Tongue (tissue), 1 donor: ENCODE measurements at regions not wholly inside any gene's neighbourhood (a gene's known extent, or its start where the extent isn't known, plus 50 kb on each side); places are given as distances from the start of the nearest gene placed in this dataset.
A peak's percentile ranks its signal among the peaks of the same experiment; 100 is the strongest.

Experiments
- DNase-seq: peaks from one replicate; pipeline ENCODE4 v3.0.0-alpha.2; 2015

GRCh38 chr10:43970018-43970698 lies 321.5 kb upstream of the ZNF32 start:
- DNase-seq, result no peak

DNA sequence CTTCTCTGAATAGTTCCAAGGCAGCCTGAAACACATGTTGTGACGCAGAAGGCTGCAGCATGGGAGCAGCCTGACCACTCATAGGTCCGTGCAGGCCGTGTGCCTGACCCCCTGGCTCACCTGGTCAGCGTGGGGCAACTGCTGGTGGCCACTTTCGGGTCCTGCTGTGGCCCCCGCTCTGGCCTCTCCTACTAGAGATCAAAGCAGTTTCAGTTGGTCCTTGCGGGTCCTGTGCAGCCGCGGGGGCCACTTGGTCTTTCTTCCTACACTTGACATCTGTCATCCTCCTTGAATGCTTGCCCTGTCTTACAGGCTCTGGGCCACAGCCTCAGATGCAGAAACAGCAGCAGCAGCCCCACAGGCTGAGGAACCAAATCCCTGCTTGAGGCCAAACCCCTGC lies 320.8 kb upstream of the ZNF32 start:
- DNase-seq, result no peak

DNA sequence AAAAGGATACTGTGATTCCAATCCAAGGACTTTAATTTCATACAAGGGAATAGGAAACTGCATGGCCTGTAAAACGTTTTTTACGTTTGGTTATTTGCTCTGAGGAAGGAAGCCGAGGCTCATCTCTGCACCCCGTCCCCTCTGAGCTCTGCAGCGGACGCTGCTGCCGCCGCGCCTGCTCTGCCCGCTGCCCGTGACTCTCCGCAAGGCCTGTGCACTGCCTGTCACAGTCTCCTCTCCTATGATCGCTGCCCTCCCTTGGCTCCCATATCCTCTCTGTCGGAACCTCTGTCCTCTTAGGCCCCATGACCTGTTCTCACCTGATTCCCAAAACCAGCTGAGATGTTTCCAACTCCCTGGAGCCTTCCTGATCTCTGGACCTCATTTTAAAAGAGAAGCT lies 320.3 kb upstream of the ZNF32 start:
- DNase-seq, result no peak

DNA sequence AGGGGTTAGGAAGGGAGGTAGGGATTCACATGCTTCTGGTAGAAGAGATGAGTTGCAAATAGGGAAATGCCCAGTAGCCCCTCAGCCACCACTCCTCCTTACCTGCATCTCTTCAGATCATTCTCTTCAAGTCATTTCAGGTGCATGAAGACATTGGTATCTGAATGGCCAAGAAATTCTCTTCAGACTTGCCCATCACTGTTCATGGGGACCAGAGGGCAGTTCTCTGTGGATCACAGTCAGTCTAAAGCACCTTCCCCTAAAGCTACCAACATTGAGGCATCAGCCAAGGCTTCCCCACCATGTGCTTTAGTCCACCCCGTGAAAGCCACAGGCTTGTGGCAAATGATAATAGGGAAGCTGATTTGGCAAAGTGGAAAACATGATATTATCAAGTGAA lies 319.4 kb upstream of the ZNF32 start:
- DNase-seq, result no peak

DNA sequence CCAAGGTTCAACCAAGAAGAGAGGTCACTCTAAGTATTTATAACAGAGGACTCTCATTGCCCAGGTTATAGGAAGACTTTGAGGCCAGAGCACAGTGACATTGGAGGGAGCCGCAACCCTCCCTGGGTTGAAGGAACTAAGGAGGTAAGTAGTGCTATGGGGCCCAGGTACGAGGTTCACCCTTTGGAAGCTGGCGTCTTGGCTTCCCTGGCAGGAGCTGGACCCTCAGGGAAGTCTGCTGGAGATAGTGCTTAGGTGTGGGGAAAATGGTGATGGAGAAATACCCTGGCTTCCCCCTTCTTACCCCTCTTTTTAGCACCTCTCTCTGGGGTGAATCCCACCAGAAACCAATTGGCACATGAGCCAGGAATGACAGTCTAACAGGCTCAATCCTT lies 317.9 kb upstream of the ZNF32 start:
- DNase-seq, result no peak

GRCh38 chr10:43965918-43966570 lies 317.4 kb upstream of the ZNF32 start:
- no peak for DNase-seq

DNA sequence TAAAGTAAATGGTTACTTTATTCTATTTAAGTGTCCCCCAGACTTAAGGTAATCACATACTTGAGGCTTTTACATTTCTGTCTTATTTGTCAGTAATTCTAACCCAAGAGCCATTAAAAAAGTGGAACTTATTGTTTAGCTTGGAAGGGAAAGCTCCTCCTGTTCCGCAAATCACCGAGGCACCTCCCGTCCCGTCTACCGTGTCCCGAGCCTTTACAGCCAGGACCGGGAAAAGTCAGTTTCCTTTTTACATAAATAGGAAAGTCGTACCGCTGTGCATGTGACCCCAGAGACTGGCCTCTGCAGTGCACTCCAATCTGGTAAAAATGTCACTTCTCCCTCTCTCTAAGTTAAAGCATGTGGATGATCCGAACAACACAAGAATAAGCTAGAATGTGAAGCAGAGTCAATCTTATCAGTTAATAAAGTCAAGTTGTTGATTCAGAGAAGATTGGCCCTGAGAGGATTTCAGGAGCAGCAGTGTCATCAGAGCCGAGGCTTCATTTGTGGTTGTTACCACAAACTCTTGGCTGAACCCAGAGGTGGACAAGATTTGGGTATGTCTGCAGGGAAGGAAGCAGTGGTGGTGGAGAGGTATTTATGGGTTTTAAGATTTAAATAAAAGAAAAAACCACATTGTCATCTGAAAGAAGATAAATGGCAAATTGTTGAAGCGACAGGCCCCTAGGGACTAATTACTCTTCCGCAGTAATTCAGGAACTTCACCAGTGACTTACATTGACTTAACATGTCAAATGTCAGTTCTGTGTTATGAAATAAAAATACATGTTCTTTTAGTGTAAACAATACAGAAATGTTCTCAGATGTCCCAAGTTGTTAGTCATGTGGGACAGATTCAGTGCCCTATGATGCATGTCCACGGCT lies 316.6 kb upstream of the ZNF32 start:
- DNase-seq, result no peak

DNA sequence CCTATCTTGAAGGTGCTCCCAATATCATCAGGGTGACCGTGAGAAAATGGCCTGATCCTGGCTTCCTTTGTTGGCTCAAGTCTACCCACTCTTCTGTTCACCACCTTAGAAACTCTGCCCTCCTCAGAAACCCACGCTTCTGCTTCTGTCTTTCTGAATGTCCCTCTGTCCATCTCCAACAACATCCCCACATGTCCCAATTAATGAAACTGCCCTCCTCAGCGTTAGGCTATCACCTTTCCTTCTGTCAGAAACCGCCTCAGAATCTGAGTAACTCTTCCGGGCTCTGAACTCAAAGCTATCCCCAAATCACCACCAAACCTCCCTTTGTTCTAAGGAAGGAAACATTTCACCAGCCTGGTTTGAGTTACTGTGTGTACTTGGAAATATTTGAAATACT lies 315.8 kb upstream of the ZNF32 start:
- DNase-seq, result no peak

DNA sequence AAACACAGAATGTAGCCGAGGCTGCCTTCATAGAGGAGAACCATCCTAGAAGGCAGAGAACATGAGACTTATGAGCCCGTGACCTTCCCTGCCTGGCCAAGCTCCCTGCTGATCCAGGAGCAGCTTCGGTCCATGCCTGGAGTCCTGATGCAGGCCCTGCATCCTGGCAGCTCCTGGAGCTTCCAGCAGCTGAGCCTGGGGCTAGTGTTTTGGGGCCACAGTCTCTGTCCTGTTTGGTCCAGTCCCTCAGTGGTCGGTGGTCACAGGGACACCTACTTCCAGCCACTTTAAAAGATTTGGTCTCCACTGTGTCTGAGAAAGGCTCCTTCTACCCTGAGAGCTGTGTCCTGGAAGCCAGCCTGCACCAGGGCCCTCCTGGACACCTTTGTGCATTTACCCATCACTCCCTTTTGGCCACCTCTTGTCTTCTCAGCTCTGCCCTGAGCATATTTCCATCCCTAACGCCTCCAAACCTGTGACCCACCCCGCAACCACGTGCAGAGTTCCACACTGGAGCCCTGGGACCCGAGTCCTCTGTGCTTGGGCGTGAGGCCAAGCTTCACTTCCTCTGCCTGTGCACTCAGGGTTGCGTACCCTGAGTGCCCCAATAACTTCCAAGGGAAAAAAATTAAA lies 315.2 kb upstream of the ZNF32 start:
- DNase-seq, result no peak

DNA sequence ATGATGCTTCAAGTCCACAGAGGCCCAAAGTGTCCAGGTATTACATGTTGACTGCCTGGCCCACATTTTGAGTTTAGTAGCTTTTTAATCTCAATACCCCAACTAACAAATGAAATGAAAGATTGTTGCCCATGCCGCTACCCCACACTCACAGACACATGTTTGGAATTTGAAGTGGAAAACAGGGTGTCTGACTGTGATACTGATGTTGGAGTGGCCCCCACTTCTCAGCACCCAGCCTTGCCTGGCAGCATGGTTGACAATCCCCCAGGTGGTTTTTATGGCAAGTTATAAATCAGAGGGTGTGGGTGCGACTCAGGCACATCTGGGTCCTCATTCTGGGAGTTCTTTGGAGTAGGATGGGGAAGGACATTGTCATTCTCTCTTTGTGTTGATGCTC lies 314.7 kb upstream of the ZNF32 start:
- DNase-seq, result no peak

GRCh38 chr10:43962346-43963191 lies 313.9 kb upstream of the ZNF32 start:
- DNase-seq, result no peak

GRCh38 chr10:43961523-43962345 lies 313.1 kb upstream of the ZNF32 start:
- no peak for DNase-seq

GRCh38 chr10:43960981-43961380 lies 312.3 kb upstream of the ZNF32 start:
- DNase-seq, result no peak

GRCh38 chr10:43960477-43960876 lies 311.8 kb upstream of the ZNF32 start:
- no peak for DNase-seq

DNA sequence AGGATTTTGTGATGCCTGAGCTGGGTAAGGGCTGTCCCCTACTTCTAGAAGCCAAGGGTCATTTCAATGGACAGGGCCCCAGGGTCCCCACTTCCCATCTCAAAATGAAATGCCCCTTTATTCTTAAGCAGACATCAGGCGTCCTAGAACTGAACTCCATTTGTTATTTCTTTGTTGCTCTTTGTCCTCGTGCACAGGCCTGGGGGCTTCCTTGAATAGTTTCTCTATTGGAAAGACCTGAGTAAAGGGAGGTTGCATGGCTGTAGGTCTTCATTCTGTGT lies 311.4 kb upstream of the ZNF32 start:
- no peak for DNase-seq

GRCh38 chr10:43959364-43960134 lies 310.9 kb upstream of the ZNF32 start:
- peak; percentile 31 for DNase-seq

GRCh38 chr10:43958964-43959363 lies 310.3 kb upstream of the ZNF32 start:
- DNase-seq, result no peak

DNA sequence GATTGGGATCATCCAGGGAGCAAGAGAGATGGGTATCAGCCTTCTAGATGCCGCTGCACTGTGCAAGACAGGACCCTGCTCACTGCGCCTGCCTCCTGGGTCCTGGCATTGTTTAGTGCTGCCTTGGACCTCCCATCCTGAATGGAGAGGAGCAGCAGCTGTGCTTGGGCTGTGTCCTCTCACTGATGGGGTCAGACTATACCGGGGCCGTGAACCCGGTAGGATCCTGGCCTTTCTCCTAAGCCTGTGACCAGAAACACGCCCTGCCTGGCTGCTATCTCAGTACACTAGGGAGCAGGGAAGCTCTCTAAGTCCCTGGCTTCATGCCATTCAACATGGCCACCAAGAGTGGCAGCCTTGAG lies 309.4 kb upstream of the ZNF32 start:
- no peak for DNase-seq

DNA sequence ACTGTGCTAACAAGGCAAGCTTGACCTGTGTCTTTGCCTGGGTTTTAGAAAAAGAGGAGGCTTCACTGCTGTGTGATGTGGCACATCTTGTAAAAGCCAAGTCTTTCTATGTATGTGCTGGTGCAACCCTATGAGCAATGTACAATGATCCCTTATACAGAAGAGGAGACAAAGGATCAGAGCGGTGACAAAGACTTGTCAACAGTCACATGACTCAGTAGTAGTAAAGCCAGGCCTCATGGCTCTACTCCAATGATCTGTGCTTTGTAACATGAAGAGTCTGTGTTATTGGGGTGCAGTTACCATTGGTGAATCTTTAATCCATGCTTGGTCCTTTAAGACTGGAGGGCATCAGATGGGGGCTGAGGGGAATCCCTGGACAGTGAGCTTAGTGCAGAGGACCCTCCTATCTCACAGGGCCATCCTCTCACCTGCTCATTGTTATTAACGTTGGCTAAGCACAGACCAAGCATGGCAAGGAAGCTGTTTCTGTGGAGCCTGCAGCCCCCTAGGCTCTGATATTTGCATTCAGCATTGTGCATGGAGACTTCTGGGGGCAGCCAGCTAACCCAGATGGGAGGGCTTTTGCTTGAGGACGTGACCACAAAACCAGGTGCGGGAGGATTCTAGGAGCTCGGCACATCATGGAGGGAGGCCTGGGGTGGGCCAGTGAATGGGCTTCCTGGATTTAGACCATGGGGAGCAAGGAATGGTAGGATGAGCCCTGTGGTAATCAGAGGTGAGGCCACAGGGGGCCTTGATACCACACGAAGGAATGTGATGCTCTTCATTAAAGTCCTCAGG lies 308.8 kb upstream of the ZNF32 start:
- no peak for DNase-seq

GRCh38 chr10:43955978-43956377 lies 307.3 kb upstream of the ZNF32 start:
- DNase-seq, result no peak
